Testis (tissue), 2 donors: ENCODE measurements at regions not wholly inside any gene's neighbourhood (a gene's known extent, or its start where the extent isn't known, plus 50 kb on each side); places are given as distances from the start of the nearest gene placed in this dataset.

ENCODE experiments used
- CTCF ChIP-seq, 3 experiments: fragments of 450-650 bp in 2 of 3; fragments of 200-600 bp in 1 of 3; sonication (generic) in 1 of 3; IDR thresholded peaks; one replicate each; pipeline ENCODE4 v1.5.1; 2016 to 2019; ENCODE audit warnings: antibody characterized with exemption in 3 of 3, mild to moderate bottlenecking in 2 of 3, moderate library complexity in 1 of 3
- POLR2A ChIP-seq: fragments of 450-650 bp; IDR thresholded peaks from one replicate; pipeline ENCODE4 v1.6.1; 2017; ENCODE audit warnings: antibody characterized with exemption, mild to moderate bottlenecking, moderate library complexity

GRCh38 chr4:158461336-158461735, 60.3 kb upstream of the RXFP1 start:
- TF ChIP-seq CTCF (IDR thresholded peaks at IDR 0.05) (no peak), POLR2A (no peak)
